H1 (cell line): ENCODE measurements at regions not wholly inside any gene's neighbourhood (a gene's known extent, or its start where the extent isn't known, plus 50 kb on each side); places are given as distances from the start of the nearest gene placed in this dataset.

Experiments used
- CTCF ChIA-PET: fragments of 300-600 bp; sonication (Branson Sonifier 250); formaldehyde crosslinking; loops from one replicate; lab custom pipeline; 2021; ENCODE audit not compliant: partially characterized antibody; lab: Charles Lee
- POLR2A ChIA-PET: fragments of 300-600 bp; sonication (Branson Sonifier 250); formaldehyde crosslinking; loops from one replicate; lab custom pipeline; 2021; ENCODE audit warnings: inconsistent platforms; ENCODE audit not compliant: partially characterized antibody; lab: Charles Lee
- DNase-seq, 2 experiments: peaks; one replicate each; pipeline versions ENCODE4 v3.0.0 to v3.0.0-alpha.2; 2010 to 2022; ENCODE audit warnings: low spot score in 2 of 2, low read depth in 1 of 2, mixed read lengths in 1 of 2
- FAIRE-seq: peaks from 2 replicates; lab custom pipeline; 2011; peaks lifted over from hg19 to GRCh38; lab: Jason Lieb, UNC
- H2AFZ ChIP-seq: 2 replicates; pipeline ENCODE4 v1.8.1; 2012; ENCODE audit warnings: low read length, inconsistent platforms
- H2AK5ac ChIP-seq: 2 replicates; pipeline ENCODE4 v1.6.1; 2013; ENCODE audit warnings: low read depth, low read length
- H2BK120ac ChIP-seq: replicated peaks from 2 replicates; pipeline ENCODE3; 2013; ENCODE audit warnings: low read depth, low read length, inconsistent platforms
- H2BK12ac ChIP-seq: 2 replicates; pipeline ENCODE4 v1.6.1; 2013; ENCODE audit warnings: low read depth, low read length
- H2BK15ac ChIP-seq: 2 replicates; pipeline ENCODE4 v1.6.1; 2013; ENCODE audit warnings: low read length
- H2BK20ac ChIP-seq: 2 replicates; pipeline ENCODE4 v1.6.1; 2013; ENCODE audit warnings: low read length
- H2BK5ac ChIP-seq: 2 replicates; pipeline ENCODE4 v1.6.1; 2013; ENCODE audit warnings: low read depth, low read length
- H3K14ac ChIP-seq: 2 replicates; pipeline ENCODE4 v1.6.1; 2013; ENCODE audit warnings: inconsistent platforms; ENCODE audit not compliant: insufficient read length
- H3K18ac ChIP-seq: 2 replicates; pipeline ENCODE4 v1.6.1; 2013; ENCODE audit warnings: low read length; ENCODE audit errors: extremely low read depth
- H3K23ac ChIP-seq: 2 replicates; pipeline ENCODE4 v1.6.1; 2013; ENCODE audit warnings: inconsistent platforms; ENCODE audit not compliant: insufficient read length
- H3K23me2 ChIP-seq: 2 replicates; pipeline ENCODE4 v1.6.1; 2013; ENCODE audit warnings: low read depth, low read length
- H3K27ac ChIP-seq: 2 replicates; pipeline ENCODE4 v1.6.1; 2011; ENCODE audit warnings: low read depth, low read length, inconsistent platforms
- H3K27me3 ChIP-seq, 4 experiments: replicated peaks in 1 of 4; 1 replicate in 1 of 4; 2 replicates in 3 of 4; pipeline versions ENCODE4 v1.6.1 to v1.8.1; 2011 to 2013; ENCODE audit warnings: low read length in 3 of 4, mild to moderate bottlenecking in 3 of 4, inconsistent platforms in 2 of 4, mixed read lengths in 2 of 4, moderate library complexity in 1 of 4; ENCODE audit not compliant: control insufficient read depth in 3 of 4, insufficient read depth in 3 of 4; ENCODE audit errors: extremely low read depth in 1 of 4
- H3K36me3 ChIP-seq, 4 experiments: 2 replicates each; pipeline versions ENCODE4 v1.6.1 to v1.8.1; 2011 to 2013; ENCODE audit warnings: mild to moderate bottlenecking in 4 of 4, low read length in 3 of 4, moderate library complexity in 2 of 4, control low read depth in 1 of 4, inconsistent platforms in 1 of 4; ENCODE audit not compliant: insufficient read depth in 4 of 4, control insufficient read depth in 2 of 4
- H3K4ac ChIP-seq: replicated peaks from 2 replicates; pipeline ENCODE3; 2013; ENCODE audit warnings: low read length, low read depth, mixed read lengths, inconsistent platforms; ENCODE audit not compliant: insufficient read length
- H3K4me1 ChIP-seq, 4 experiments: replicated peaks in 1 of 4; 1 replicate in 1 of 4; 2 replicates in 3 of 4; pipeline versions ENCODE4 v1.6.1 to v1.8.1; 2011 to 2013; ENCODE audit warnings: low read length in 3 of 4, inconsistent platforms in 2 of 4, mixed read lengths in 1 of 4; ENCODE audit not compliant: insufficient read depth in 4 of 4, control insufficient read depth in 3 of 4
- H3K4me2 ChIP-seq, 2 experiments: 2 replicates each; pipeline versions ENCODE4 v1.6.1 to v1.8.1; 2011 to 2013; ENCODE audit warnings: low read depth in 2 of 2, low read length in 2 of 2, control low read depth in 1 of 2, inconsistent platforms in 1 of 2, mild to moderate bottlenecking in 1 of 2; ENCODE audit not compliant: insufficient read depth in 1 of 2
- H3K4me3 ChIP-seq, 4 experiments: fragments of 200-600, 300-600 bp in 1 of 4; sonication (generic), shearing (Covaris generic), sonication (Bioruptor Twin) in 1 of 4; 2 replicates each; pipeline versions ENCODE4 v1.5.1 to v1.8.1; 2011 to 2016; ENCODE audit warnings: low read length in 4 of 4, low read depth in 3 of 4, control low read depth in 2 of 4, inconsistent platforms in 2 of 4, mild to moderate bottlenecking in 2 of 4, mixed read lengths in 1 of 4, moderate library complexity in 1 of 4; ENCODE audit not compliant: insufficient read depth in 2 of 4; ENCODE audit errors: extremely low read depth in 1 of 4
- H3K56ac ChIP-seq: replicated peaks from 2 replicates; pipeline ENCODE3; 2013; ENCODE audit warnings: low read depth, mild to moderate bottlenecking, mixed read lengths, low read length, inconsistent platforms; ENCODE audit not compliant: insufficient read length
- H3K79me1 ChIP-seq: 2 replicates; pipeline ENCODE4 v1.6.1; 2013; ENCODE audit warnings: low read depth, low read length, control low read depth
- H3K79me2 ChIP-seq, 2 experiments: 2 replicates each; pipeline versions ENCODE4 v1.6.1 to v1.8.1; 2012 to 2013; ENCODE audit warnings: low read length in 2 of 2, mild to moderate bottlenecking in 2 of 2, inconsistent platforms in 1 of 2; ENCODE audit not compliant: insufficient read depth in 2 of 2, control insufficient read depth in 1 of 2
- H3K9ac ChIP-seq, 4 experiments: replicated peaks in 1 of 4; 1 replicate in 1 of 4; 2 replicates in 3 of 4; pipeline versions ENCODE4 v1.6.1 to v1.8.1; 2011 to 2013; ENCODE audit warnings: low read depth in 3 of 4, low read length in 3 of 4, control low read depth in 2 of 4, mild to moderate bottlenecking in 2 of 4, moderate library complexity in 2 of 4, inconsistent platforms in 1 of 4; ENCODE audit errors: extremely low read depth in 1 of 4
- H3K9me3 ChIP-seq, 2 experiments: 2 replicates each; pipeline versions ENCODE4 v1.6.1 to v1.8.1; 2012 to 2013; ENCODE audit warnings: mild to moderate bottlenecking in 2 of 2, moderate library complexity in 2 of 2, control low read depth in 1 of 2, inconsistent platforms in 1 of 2, low read depth in 1 of 2, low read length in 1 of 2, mixed read lengths in 1 of 2; ENCODE audit not compliant: insufficient read depth in 2 of 2
- H4K20me1 ChIP-seq, 2 experiments: replicated peaks in 1 of 2; 2 replicates each; pipeline versions ENCODE3 to v1.8.1; 2011 to 2013; ENCODE audit warnings: inconsistent platforms in 2 of 2, low read length in 2 of 2, mild to moderate bottlenecking in 1 of 2; ENCODE audit not compliant: insufficient read depth in 2 of 2, control insufficient read depth in 1 of 2
- H4K5ac ChIP-seq: 2 replicates; pipeline ENCODE4 v1.6.1; 2013; ENCODE audit warnings: low read length, low read depth, mixed read lengths, inconsistent platforms; ENCODE audit not compliant: insufficient read length
- H4K8ac ChIP-seq: 2 replicates; pipeline ENCODE4 v1.8.0; 2013; ENCODE audit warnings: mild to moderate bottlenecking, moderate library complexity, low read length, inconsistent platforms; ENCODE audit not compliant: insufficient read depth; ENCODE audit errors: extremely low read depth
- H4K91ac ChIP-seq: replicated peaks from 2 replicates; pipeline ENCODE3; 2013; ENCODE audit warnings: low read length, mixed read lengths, inconsistent platforms; ENCODE audit not compliant: insufficient read length
- ATF3 ChIP-seq: IDR thresholded peaks from 2 replicates; pipeline ENCODE4 v1.6.1; 2011; ENCODE audit warnings: low read depth, mild to moderate bottlenecking, low read length; ENCODE audit not compliant: insufficient read depth
- BCL11A ChIP-seq, 2 experiments: IDR thresholded peaks; one replicate each; pipeline ENCODE4 v1.6.1; 2011; ENCODE audit warnings: low read depth in 2 of 2, low read length in 2 of 2, mild to moderate bottlenecking in 2 of 2
- BRCA1 ChIP-seq: IDR thresholded peaks from 2 replicates; pipeline ENCODE4 v1.6.1; 2012; ENCODE audit warnings: low read depth, low read length, improper control_type of control experiment
- CBX8 ChIP-seq: fragments of 300-800, 300-1000 bp; sonication (generic); IDR thresholded peaks from 2 replicates; pipeline ENCODE4 v1.7.1; 2016; ENCODE audit warnings: low read depth, low read length, borderline replicate concordance
- PHF8 ChIP-seq: fragments of 200-600 bp; sonication (generic); conservative IDR thresholded peaks from 2 replicates; pipeline ENCODE4 v1.7.1; 2012; ENCODE audit warnings: low read depth, mild to moderate bottlenecking, inconsistent platforms, low read length, moderate library complexity
- TAF7 ChIP-seq: optimal IDR thresholded peaks from 2 replicates; pipeline ENCODE3; 2011; ENCODE audit warnings: low read depth, mild to moderate bottlenecking, inconsistent platforms, low read length, moderate library complexity, borderline replicate concordance
- WGBS, 2 experiments: shearing (Covaris generic) in 1 of 2; methylation state at CpG; one replicate each; pipeline versions ENCODE4 v1.1.6 to v1.1.7; 2013 to 2015; ENCODE audit warnings: low lambda C conversion rate in 2 of 2, mixed read lengths in 2 of 2, inconsistent platforms in 1 of 2, low coverage in 1 of 2, missing lambda C conversion rate in 1 of 2; ENCODE audit not compliant: insufficient replicate concordance in 2 of 2, insufficient coverage in 1 of 2, insufficient read length in 1 of 2; ENCODE audit errors: extremely low coverage in 1 of 2, missing lambda C conversion rate in 1 of 2; 5-methylcytosine and 5-hydroxymethylcytosine counted together

- H3K18ac ChIP-seq, result no peak overlapping the region
- no peak overlapping the region for H3K23ac ChIP-seq
- no peaks in the 10 kb centered on the region for H3K27me3 ChIP-seq
- POLR2A ChIA-PET, result interaction anchor here (0.6 to 2.1 kb wide), 3 partner anchors 14 to 140 kb away, joined by 3 to 8 read pairs (median 4); no protein-coding TSS in a partner anchor
- no peak overlapping the region for H2BK15ac ChIP-seq
- no peak overlapping the region for H2BK120ac ChIP-seq
- H2AFZ ChIP-seq, result no peak overlapping the region
- H4K5ac ChIP-seq, result no peak overlapping the region
- no peak overlapping the region for H3K4me3 ChIP-seq
- no peaks in the 10 kb centered on the region for H3K9me3 ChIP-seq
- no peak overlapping the region for H3K27ac ChIP-seq
- H3K9ac ChIP-seq, result no peak overlapping the region
- no peak for DNase-seq
- no peaks in the 10 kb centered on the region for H3K4me1 ChIP-seq
- no peaks in the 10 kb centered on the region for H3K79me1 ChIP-seq
- CTCF ChIA-PET, result interaction anchor here (1.0 to 2.1 kb wide), 2 partner anchors 15 to 347 kb away, joined by 3 to 9 read pairs; no protein-coding TSS in a partner anchor
- H4K8ac ChIP-seq, result no peak overlapping the region
- no peak overlapping the region for H3K4me2 ChIP-seq
- WGBS, 2 experiments, result 92% methylated on average over 4 of the region's 4 CpGs; no CpG with 5 or more reads in 1 of the 2 experiments
- H3K36me3 ChIP-seq, result no peaks in the 10 kb centered on the region
- H3K79me2 ChIP-seq, result no peaks in the 10 kb centered on the region
- no peak overlapping the region for H4K91ac ChIP-seq
- TF ChIP-seq TAF7, result no peak
- TF ChIP-seq BRCA1, result no peak
- no peak for TF ChIP-seq PHF8
- no peak for TF ChIP-seq BCL11A (IDR thresholded peaks at IDR 0.05; ENCODE audit: low read depth in 2 of 2, low read length in 2 of 2)
- TF ChIP-seq CBX8, result no peak
- no peak for TF ChIP-seq ATF3
- no peak overlapping the region for H2AK5ac ChIP-seq
- no peaks in the 10 kb centered on the region for H4K20me1 ChIP-seq
- H2BK12ac ChIP-seq, result no peak overlapping the region
- H2BK20ac ChIP-seq, result no peak overlapping the region
- no peaks in the 10 kb centered on the region for H3K23me2 ChIP-seq
- FAIRE-seq, result no peak
- no peak overlapping the region for H3K14ac ChIP-seq
- no peak overlapping the region for H3K4ac ChIP-seq
- H3K56ac ChIP-seq, result no peak overlapping the region
- H2BK5ac ChIP-seq, result no peak overlapping the region
These were observed 82.9 kb downstream of the NPY start for GRCh38 chr7:24366876-24367275.
